ENCODE measurements at regions not wholly inside any gene's neighbourhood (a gene's known extent, or its start where the extent isn't known, plus 50 kb on each side); places are given as distances from the start of the nearest gene placed in this dataset.

- TF ChIP-seq CTCF (IDR thresholded peaks at IDR 0.05; ENCODE audit: low read depth, low read length) (no peak), EZH2phosphoT487 (IDR thresholded peaks at IDR 0.05; ENCODE audit: low read depth) (no peak)
These were observed 153.2 kb upstream of the GPR149 start for GRCh38 chr3:154583086-154583634.
